PFSK-1 (cell line): ENCODE measurements at regions not wholly inside any gene's neighbourhood (a gene's known extent, or its start where the extent isn't known, plus 50 kb on each side); places are given as distances from the start of the nearest gene placed in this dataset.

Experiments used
- FOXP2 ChIP-seq: optimal IDR thresholded peaks from 2 replicates; pipeline ENCODE3; 2011; ENCODE audit warnings: borderline replicate concordance, control low read depth, inconsistent platforms; ENCODE audit not compliant: insufficient read depth; ENCODE audit errors: extremely low read length, extremely low read depth
- POLR2AphosphoS5 ChIP-seq: IDR thresholded peaks from 2 replicates; pipeline ENCODE4 v1.6.1; 2012; ENCODE audit warnings: low read depth, mild to moderate bottlenecking, control low read depth, low read length, moderate library complexity
- SIN3A ChIP-seq: IDR thresholded peaks from 2 replicates; pipeline ENCODE4 v1.6.1; 2012; ENCODE audit warnings: mild to moderate bottlenecking, low read length, moderate library complexity, borderline replicate concordance; ENCODE audit not compliant: insufficient read depth
- TAF1 ChIP-seq: IDR thresholded peaks from 2 replicates; pipeline ENCODE4 v1.6.1; 2012; ENCODE audit warnings: low read length, control low read depth, borderline replicate concordance; ENCODE audit not compliant: insufficient read depth
- TF ChIP-seq, protein P1 (sequence below), 2 experiments: IDR thresholded peaks; 2 replicates each; pipeline versions ENCODE4 v1.6.1 to v1.8.0; 2011 to 2012; ENCODE audit warnings: low read depth in 2 of 2, low read length in 2 of 2, control low read depth in 1 of 2, inconsistent platforms in 1 of 2, mild to moderate bottlenecking in 1 of 2, moderate library complexity in 1 of 2; ENCODE audit not compliant: insufficient read depth in 1 of 2

DNA sequence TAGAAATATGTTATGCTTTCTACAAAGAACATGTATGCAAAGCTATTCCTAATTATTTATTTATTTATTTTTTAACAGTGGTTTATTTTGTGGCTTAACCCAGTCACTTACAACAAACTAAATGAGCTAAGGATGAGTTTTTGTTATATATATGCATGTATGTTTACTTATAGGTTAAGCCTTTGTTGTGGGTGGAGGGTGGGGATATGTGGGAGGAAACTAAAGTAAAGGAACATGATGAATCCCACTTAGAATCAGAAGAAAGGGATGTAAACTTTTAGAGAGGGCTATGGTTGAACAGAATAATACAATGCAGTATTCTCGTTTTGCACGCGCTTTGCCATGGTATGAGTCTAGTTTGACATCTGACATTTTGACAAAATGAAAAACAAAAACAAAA is 321.0 kb upstream of the RUNX1 start:
- no peak for TF ChIP-seq FOXP2
- TF ChIP-seq, protein P1, sequence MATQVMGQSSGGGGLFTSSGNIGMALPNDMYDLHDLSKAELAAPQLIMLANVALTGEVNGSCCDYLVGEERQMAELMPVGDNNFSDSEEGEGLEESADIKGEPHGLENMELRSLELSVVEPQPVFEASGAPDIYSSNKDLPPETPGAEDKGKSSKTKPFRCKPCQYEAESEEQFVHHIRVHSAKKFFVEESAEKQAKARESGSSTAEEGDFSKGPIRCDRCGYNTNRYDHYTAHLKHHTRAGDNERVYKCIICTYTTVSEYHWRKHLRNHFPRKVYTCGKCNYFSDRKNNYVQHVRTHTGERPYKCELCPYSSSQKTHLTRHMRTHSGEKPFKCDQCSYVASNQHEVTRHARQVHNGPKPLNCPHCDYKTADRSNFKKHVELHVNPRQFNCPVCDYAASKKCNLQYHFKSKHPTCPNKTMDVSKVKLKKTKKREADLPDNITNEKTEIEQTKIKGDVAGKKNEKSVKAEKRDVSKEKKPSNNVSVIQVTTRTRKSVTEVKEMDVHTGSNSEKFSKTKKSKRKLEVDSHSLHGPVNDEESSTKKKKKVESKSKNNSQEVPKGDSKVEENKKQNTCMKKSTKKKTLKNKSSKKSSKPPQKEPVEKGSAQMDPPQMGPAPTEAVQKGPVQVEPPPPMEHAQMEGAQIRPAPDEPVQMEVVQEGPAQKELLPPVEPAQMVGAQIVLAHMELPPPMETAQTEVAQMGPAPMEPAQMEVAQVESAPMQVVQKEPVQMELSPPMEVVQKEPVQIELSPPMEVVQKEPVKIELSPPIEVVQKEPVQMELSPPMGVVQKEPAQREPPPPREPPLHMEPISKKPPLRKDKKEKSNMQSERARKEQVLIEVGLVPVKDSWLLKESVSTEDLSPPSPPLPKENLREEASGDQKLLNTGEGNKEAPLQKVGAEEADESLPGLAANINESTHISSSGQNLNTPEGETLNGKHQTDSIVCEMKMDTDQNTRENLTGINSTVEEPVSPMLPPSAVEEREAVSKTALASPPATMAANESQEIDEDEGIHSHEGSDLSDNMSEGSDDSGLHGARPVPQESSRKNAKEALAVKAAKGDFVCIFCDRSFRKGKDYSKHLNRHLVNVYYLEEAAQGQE (IDR thresholded peaks at IDR 0.05; ENCODE audit: insufficient read depth in 1 of 2, low read depth in 2 of 2, low read length in 2 of 2) = no peak
- no peak for TF ChIP-seq SIN3A
- TF ChIP-seq POLR2AphosphoS5 = no peak
- TF ChIP-seq TAF1 = no peak

DNA sequence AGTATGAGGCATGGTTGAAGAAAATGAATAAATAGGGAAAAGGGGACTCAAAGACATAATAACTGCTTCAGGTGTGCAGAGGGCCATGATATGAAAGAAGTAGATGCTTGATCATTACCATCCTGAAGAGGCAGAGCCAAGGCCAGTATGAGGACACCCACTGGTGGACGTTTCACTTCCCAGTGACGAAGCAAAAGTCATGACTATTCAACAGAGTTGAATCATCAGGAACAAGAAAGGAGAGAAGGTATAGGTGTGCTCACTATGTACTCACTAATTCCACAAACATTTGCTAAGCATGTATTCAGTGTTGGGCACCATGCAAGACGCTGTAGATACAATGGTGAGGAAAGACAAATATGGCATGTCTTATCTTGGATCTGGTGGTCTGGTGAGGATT is 319.2 kb upstream of the RUNX1 start:
- TF ChIP-seq, protein P1 (IDR thresholded peaks at IDR 0.05; ENCODE audit: insufficient read depth in 1 of 2, low read depth in 2 of 2, low read length in 2 of 2) = no peak
- TF ChIP-seq POLR2AphosphoS5 (no peak), FOXP2 (no peak), SIN3A (no peak), TAF1 (no peak)

GRCh38 chr21:35367553-35367952 is 318.5 kb upstream of the RUNX1 start:
- TF ChIP-seq, protein P1 (IDR thresholded peaks at IDR 0.05; ENCODE audit: insufficient read depth in 1 of 2, low read depth in 2 of 2, low read length in 2 of 2) = no peak
- TF ChIP-seq FOXP2 (no peak), TAF1 (no peak), POLR2AphosphoS5 (no peak), SIN3A (no peak)

GRCh38 chr21:35366394-35367080 is 317.4 kb upstream of the RUNX1 start:
- TF ChIP-seq POLR2AphosphoS5 (no peak), FOXP2 (no peak), SIN3A (no peak), TAF1 (no peak)
- TF ChIP-seq, protein P1 (IDR thresholded peaks at IDR 0.05; ENCODE audit: insufficient read depth in 1 of 2, low read depth in 2 of 2, low read length in 2 of 2) = no peak
